ENCODE measurements at regions not wholly inside any gene's neighbourhood (a gene's known extent, or its start where the extent isn't known, plus 50 kb on each side); places are given as distances from the start of the nearest gene placed in this dataset.

DNA sequence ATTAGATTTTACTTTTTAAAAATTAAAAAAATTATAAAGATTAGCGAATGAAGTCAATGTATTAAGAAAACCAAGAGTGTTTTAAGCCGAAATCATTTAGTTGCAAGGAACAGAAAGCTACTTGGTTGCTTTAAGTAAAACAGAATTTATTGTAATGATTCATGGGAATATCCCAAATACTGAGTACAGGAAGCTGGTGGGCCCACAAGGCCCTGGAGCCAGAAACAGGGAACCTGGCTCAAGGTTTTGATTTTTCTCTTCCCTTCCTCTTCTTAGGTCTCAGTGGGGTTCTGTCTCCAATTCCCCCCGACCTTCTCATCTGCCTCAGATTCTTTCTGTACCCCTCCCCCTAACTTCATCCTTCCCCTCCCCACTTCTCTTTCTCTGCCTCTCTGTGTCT lies 229.0 kb downstream of the TLE3 start:
- TF ChIP-seq, protein P1, sequence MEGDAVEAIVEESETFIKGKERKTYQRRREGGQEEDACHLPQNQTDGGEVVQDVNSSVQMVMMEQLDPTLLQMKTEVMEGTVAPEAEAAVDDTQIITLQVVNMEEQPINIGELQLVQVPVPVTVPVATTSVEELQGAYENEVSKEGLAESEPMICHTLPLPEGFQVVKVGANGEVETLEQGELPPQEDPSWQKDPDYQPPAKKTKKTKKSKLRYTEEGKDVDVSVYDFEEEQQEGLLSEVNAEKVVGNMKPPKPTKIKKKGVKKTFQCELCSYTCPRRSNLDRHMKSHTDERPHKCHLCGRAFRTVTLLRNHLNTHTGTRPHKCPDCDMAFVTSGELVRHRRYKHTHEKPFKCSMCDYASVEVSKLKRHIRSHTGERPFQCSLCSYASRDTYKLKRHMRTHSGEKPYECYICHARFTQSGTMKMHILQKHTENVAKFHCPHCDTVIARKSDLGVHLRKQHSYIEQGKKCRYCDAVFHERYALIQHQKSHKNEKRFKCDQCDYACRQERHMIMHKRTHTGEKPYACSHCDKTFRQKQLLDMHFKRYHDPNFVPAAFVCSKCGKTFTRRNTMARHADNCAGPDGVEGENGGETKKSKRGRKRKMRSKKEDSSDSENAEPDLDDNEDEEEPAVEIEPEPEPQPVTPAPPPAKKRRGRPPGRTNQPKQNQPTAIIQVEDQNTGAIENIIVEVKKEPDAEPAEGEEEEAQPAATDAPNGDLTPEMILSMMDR (IDR thresholded peaks at IDR 0.05), result no peak
- no peak for TF ChIP-seq POLR2A (IDR thresholded peaks at IDR 0.05)
